ENCODE measurements at regions not wholly inside any gene's neighbourhood (a gene's known extent, or its start where the extent isn't known, plus 50 kb on each side); places are given as distances from the start of the nearest gene placed in this dataset.
"Not testable (repeated sequence)": the region's sequence is repeated elsewhere in the genome, so short reads cannot be mapped to it uniquely, and the experiment has no call there.

DNA sequence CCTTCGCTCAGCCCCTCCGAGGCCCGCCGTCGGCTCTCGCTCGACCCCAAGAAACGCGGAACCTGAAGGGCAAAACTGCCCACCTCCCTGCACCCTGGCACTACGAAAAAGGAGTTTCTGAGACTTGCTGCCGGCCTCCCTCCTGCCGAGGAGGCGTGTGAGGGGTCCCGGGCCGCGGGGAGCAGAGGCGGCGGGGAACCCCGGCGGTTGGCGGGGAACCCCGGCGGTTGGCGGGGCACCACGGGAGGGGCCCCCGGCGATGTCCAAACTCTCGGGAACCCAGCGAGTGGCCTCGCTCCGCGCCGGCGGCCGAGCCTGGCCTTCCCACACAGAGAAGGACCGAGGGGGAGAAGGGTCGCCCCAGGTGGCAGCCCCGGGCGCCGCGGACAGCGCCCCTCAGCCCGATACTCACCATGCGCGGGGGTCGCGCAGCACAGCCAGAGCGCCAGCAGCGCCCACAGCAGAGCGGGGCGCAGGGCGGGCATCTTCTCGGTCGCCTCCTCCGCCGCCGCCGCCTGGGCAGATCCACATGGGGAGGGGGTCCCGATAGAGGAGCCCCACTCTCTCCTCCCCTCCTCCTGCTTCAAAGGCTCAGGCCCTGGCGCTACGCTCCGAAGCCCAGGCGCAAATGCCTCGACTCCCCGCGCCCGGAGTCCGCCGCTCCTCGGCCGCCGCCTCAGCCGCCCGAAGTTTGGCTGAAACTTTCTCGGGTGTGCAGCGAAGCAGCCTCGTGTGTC is 69.4 kb upstream of the NUDT4B start:
- DNase-seq (ENCODE audit: low read depth in 3 of 3) = peak in 1 of 3 experiments; percentile 9

DNA sequence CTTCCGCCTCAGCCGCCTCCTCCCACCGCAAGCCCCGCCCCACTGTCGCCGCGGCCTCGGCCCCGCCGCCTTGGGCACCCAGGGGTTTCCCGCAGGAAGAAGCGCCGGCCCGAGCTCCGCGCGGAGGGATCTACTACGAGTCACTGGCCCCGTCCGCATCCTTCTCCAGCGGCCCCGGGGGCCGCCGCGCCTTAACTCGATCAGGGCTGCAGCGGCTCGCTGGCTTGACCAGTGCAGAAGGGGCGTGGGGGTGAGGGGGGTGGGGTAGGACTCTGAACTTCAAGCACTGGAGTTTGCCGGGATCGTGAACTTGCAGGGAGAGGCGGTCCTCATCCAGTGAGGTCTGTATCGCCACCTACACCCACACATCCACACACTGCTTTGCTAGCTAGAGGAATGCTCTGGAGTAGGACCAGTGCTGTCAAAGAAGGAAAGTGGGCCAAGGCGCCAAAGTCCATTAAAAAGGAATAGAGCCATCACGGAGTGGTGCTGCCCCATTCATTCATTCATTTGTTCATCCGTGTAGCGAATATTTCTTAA is 68.7 kb upstream of the NUDT4B start:
- DNase-seq (ENCODE audit: low read depth in 3 of 3) = not testable (repeated sequence)

DNA sequence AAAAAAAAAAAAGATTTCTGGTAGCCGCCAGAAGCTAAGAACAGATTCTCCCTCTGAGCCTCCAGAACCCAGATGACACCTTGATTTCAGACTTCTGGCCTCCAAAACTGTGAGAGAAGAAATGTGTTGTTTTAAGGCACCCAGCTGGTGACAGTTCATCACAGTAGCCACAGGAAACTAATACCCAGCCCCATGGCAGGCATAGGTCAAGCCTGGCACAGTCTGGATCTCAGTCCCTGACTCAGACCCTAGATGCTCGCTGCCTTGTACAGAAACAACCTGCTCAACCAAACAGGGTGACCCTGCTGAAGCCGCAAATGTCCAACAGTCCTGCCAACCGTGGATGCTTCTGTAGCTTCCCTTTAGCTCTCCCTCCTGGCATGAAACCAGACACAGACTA is 61.8 kb upstream of the NUDT4B start:
- DNase-seq (ENCODE audit: low read depth in 3 of 3) = not testable (repeated sequence)

DNA sequence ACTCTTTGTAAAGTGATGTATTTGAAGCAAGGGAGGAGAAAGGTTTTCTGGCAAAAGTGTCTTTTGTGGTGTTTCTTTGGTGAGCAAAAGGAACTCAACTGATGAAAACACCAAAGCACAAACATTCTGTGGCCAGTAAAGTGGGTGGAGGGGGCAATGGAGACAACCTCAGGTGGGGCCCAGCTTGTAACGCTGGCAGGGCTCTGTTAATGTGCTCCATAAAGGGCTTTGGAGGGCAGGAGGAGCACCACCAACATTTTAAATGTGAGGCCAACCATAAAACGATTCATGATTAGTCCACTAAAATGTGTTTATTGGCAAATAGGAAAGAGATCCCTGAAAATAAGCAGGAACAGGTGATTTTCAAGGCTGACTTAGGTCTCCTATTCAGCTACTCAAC is 61.2 kb upstream of the NUDT4B start:
- not testable (repeated sequence) for DNase-seq (ENCODE audit: low read depth in 3 of 3)
